ENCODE measurements at regions not wholly inside any gene's neighbourhood (a gene's known extent, or its start where the extent isn't known, plus 50 kb on each side); places are given as distances from the start of the nearest gene placed in this dataset.
"Not testable (repeated sequence)": the region's sequence is repeated elsewhere in the genome, so short reads cannot be mapped to it uniquely, and the experiment has no call there.

- no peak for DNase-seq
Measured at GRCh38 chr13:56586976-56587375, 553.7 kb upstream of the PRR20A start.

GRCh38 chr13:56615572-56615971 lies 525.1 kb upstream of the PRR20A start:
- DNase-seq: no peak

- DNase-seq: no peak
Measured at GRCh38 chr13:56622840-56623239, 517.9 kb upstream of the PRR20A start.

- not testable (repeated sequence) for DNase-seq
Measured at GRCh38 chr13:56628886-56629285, 511.8 kb upstream of the PRR20A start.

GRCh38 chr13:56631060-56631459 lies 509.7 kb upstream of the PRR20A start:
- not testable (repeated sequence) for DNase-seq

- no peak for DNase-seq
Measured at GRCh38 chr13:56653043-56653442, 487.7 kb upstream of the PRR20A start.

- DNase-seq: no peak
Measured at GRCh38 chr13:56659041-56659471, 481.7 kb upstream of the PRR20A start.

- no peak for DNase-seq
Measured at GRCh38 chr13:56670563-56670962, 470.2 kb upstream of the PRR20A start.

GRCh38 chr13:56681404-56681803 lies 459.3 kb upstream of the PRR20A start:
- no peak for DNase-seq

GRCh38 chr13:56687131-56687530 lies 453.6 kb upstream of the PRR20A start:
- DNase-seq: no peak

GRCh38 chr13:56697011-56697410 lies 443.7 kb upstream of the PRR20A start:
- DNase-seq: no peak

- no peak for DNase-seq
Measured at GRCh38 chr13:56700324-56700723, 440.4 kb upstream of the PRR20A start.

GRCh38 chr13:56706485-56706884 lies 434.2 kb upstream of the PRR20A start:
- no peak for DNase-seq

GRCh38 chr13:56713656-56714055 lies 427.1 kb upstream of the PRR20A start:
- no peak for DNase-seq

GRCh38 chr13:56718791-56719190 lies 421.9 kb upstream of the PRR20A start:
- no peak for DNase-seq

- no peak for DNase-seq
Measured at GRCh38 chr13:56720841-56721240, 419.9 kb upstream of the PRR20A start.

- no peak for DNase-seq
Measured at GRCh38 chr13:56735537-56735942, 405.2 kb upstream of the PRR20A start.

GRCh38 chr13:56736966-56737365 lies 403.8 kb upstream of the PRR20A start:
- DNase-seq: no peak

GRCh38 chr13:56752636-56753035 lies 388.1 kb upstream of the PRR20A start:
- DNase-seq: no peak

GRCh38 chr13:56755181-56755935 lies 385.4 kb upstream of the PRR20A start:
- no peak for DNase-seq

GRCh38 chr13:56763333-56763732 lies 377.4 kb upstream of the PRR20A start:
- not testable (repeated sequence) for DNase-seq

GRCh38 chr13:56773148-56773547 lies 367.6 kb upstream of the PRR20A start:
- DNase-seq: no peak

GRCh38 chr13:56789527-56789926 lies 351.2 kb upstream of the PRR20A start:
- no peak for DNase-seq

GRCh38 chr13:56837161-56837560 lies 303.6 kb upstream of the PRR20A start:
- no peak for DNase-seq

GRCh38 chr13:56850852-56851251 lies 289.9 kb upstream of the PRR20A start:
- no peak for DNase-seq
